IPS-15b (cell line): ENCODE measurements at regions not wholly inside any gene's neighbourhood (a gene's known extent, or its start where the extent isn't known, plus 50 kb on each side); places are given as distances from the start of the nearest gene placed in this dataset.

ENCODE experiments used
- H3K27me3 ChIP-seq: one replicate; pipeline ENCODE4 v1.6.1; 2013; ENCODE audit warnings: low read length; ENCODE audit not compliant: control insufficient read depth, insufficient read depth
- H3K36me3 ChIP-seq: one replicate; pipeline ENCODE4 v1.6.1; 2013; ENCODE audit warnings: low read length; ENCODE audit not compliant: control insufficient read depth, insufficient read depth
- H3K4me1 ChIP-seq: one replicate; pipeline ENCODE4 v1.6.1; 2013; ENCODE audit warnings: mild to moderate bottlenecking, low read length; ENCODE audit not compliant: control insufficient read depth, insufficient read depth
- H3K4me3 ChIP-seq: one replicate; pipeline ENCODE4 v1.5.1; 2013; ENCODE audit warnings: low read depth, low read length
- H3K9ac ChIP-seq: one replicate; pipeline ENCODE4 v1.6.1; 2013; ENCODE audit warnings: low read depth, mild to moderate bottlenecking, low read length
- H3K9me3 ChIP-seq: one replicate; pipeline ENCODE4 v1.6.1; 2013; ENCODE audit warnings: mild to moderate bottlenecking, low read length; ENCODE audit not compliant: control insufficient read depth, insufficient read depth

- H3K4me3 ChIP-seq = no peak overlapping the region
- H3K27me3 ChIP-seq = no peaks in the 10 kb centered on the region
- H3K4me1 ChIP-seq = no peaks in the 10 kb centered on the region
- H3K9me3 ChIP-seq = no peaks in the 10 kb centered on the region
- H3K9ac ChIP-seq = no peak overlapping the region
- no peaks in the 10 kb centered on the region for H3K36me3 ChIP-seq
These were observed 487.0 kb upstream of the FANCL start for GRCh38 chr2:58727981-58728656.

- Histone ChIP-seq H3K4me1 (peaks cover 18% of the 10 kb centered on the region), H3K9me3 (no peaks in the 10 kb centered on the region), H3K36me3 (no peaks in the 10 kb centered on the region), H3K9ac (no peak overlapping the region), H3K27me3 (no peaks in the 10 kb centered on the region), H3K4me3 (no peak overlapping the region)
These were observed 480.9 kb upstream of the FANCL start for GRCh38 chr2:58721912-58722591.

GRCh38 chr2:58720770-58721697, 479.9 kb upstream of the FANCL start:
- H3K4me1 ChIP-seq = peaks cover 18% of the 10 kb centered on the region
- H3K36me3 ChIP-seq = no peaks in the 10 kb centered on the region
- H3K9ac ChIP-seq = no peak overlapping the region
- peak overlapping the region; percentile 0 for H3K4me3 ChIP-seq
- H3K27me3 ChIP-seq = no peaks in the 10 kb centered on the region
- H3K9me3 ChIP-seq = no peaks in the 10 kb centered on the region

GRCh38 chr2:58720033-58720769, 479.1 kb upstream of the FANCL start:
- Histone ChIP-seq H3K4me3 (no peak overlapping the region), H3K9ac (no peak overlapping the region), H3K9me3 (no peaks in the 10 kb centered on the region), H3K4me1 (peaks cover 18% of the 10 kb centered on the region), H3K27me3 (no peaks in the 10 kb centered on the region), H3K36me3 (no peaks in the 10 kb centered on the region)

GRCh38 chr2:58715344-58715743, 474.2 kb upstream of the FANCL start:
- H3K4me3 ChIP-seq = no peak overlapping the region
- H3K9ac ChIP-seq = no peak overlapping the region
- no peaks in the 10 kb centered on the region for H3K36me3 ChIP-seq
- H3K9me3 ChIP-seq = no peaks in the 10 kb centered on the region
- no peaks in the 10 kb centered on the region for H3K27me3 ChIP-seq
- H3K4me1 ChIP-seq = peaks cover 12% of the 10 kb centered on the region

- Histone ChIP-seq H3K4me1 (peaks cover under 1% of the 10 kb centered on the region), H3K9me3 (no peaks in the 10 kb centered on the region), H3K27me3 (no peaks in the 10 kb centered on the region), H3K36me3 (no peaks in the 10 kb centered on the region), H3K4me3 (no peak overlapping the region), H3K9ac (no peak overlapping the region)
These were observed 473.1 kb upstream of the FANCL start for GRCh38 chr2:58714238-58714637.

- no peak overlapping the region for H3K9ac ChIP-seq
- H3K27me3 ChIP-seq = no peaks in the 10 kb centered on the region
- H3K9me3 ChIP-seq = no peaks in the 10 kb centered on the region
- no peaks in the 10 kb centered on the region for H3K36me3 ChIP-seq
- no peaks in the 10 kb centered on the region for H3K4me1 ChIP-seq
- no peak overlapping the region for H3K4me3 ChIP-seq
These were observed 469.7 kb upstream of the FANCL start for GRCh38 chr2:58710795-58711279.

GRCh38 chr2:58709687-58710354, 468.7 kb upstream of the FANCL start:
- H3K27me3 ChIP-seq = no peaks in the 10 kb centered on the region
- H3K36me3 ChIP-seq = no peaks in the 10 kb centered on the region
- no peak overlapping the region for H3K9ac ChIP-seq
- H3K4me3 ChIP-seq = no peak overlapping the region
- H3K9me3 ChIP-seq = no peaks in the 10 kb centered on the region
- H3K4me1 ChIP-seq = no peaks in the 10 kb centered on the region

GRCh38 chr2:58709274-58709673, 468.1 kb upstream of the FANCL start:
- Histone ChIP-seq H3K27me3 (no peaks in the 10 kb centered on the region), H3K4me3 (no peak overlapping the region), H3K9me3 (no peaks in the 10 kb centered on the region), H3K9ac (no peak overlapping the region), H3K36me3 (no peaks in the 10 kb centered on the region), H3K4me1 (no peaks in the 10 kb centered on the region)

- no peaks in the 10 kb centered on the region for H3K36me3 ChIP-seq
- no peak overlapping the region for H3K4me3 ChIP-seq
- H3K27me3 ChIP-seq = no peaks in the 10 kb centered on the region
- H3K9me3 ChIP-seq = no peaks in the 10 kb centered on the region
- H3K4me1 ChIP-seq = no peaks in the 10 kb centered on the region
- no peak overlapping the region for H3K9ac ChIP-seq
These were observed 467.4 kb upstream of the FANCL start for GRCh38 chr2:58708565-58708964.
